Effector memory CD4-positive, alpha-beta T cell (primary cell): ENCODE measurements at regions not wholly inside any gene's neighbourhood (a gene's known extent, or its start where the extent isn't known, plus 50 kb on each side); places are given as distances from the start of the nearest gene placed in this dataset.

Experiments used
- DNase-seq, 3 donors: peaks; one replicate each; pipeline ENCODE4 v3.0.0-alpha.2; 2020
- H3K27ac ChIP-seq: 2 replicates; pipeline ENCODE4 v1.7.0; 2013; ENCODE audit warnings: mild to moderate bottlenecking, low read length, moderate library complexity; ENCODE audit not compliant: insufficient read depth, poor library complexity, severe bottlenecking
- H3K27me3 ChIP-seq: replicated peaks from 2 replicates; pipeline ENCODE4 v1.7.0; 2013; ENCODE audit warnings: mild to moderate bottlenecking, low read length; ENCODE audit not compliant: insufficient read depth, control insufficient read depth, poor library complexity, severe bottlenecking
- H3K36me3 ChIP-seq: 2 replicates; pipeline ENCODE4 v1.7.0; 2013; ENCODE audit warnings: mild to moderate bottlenecking, low read length, moderate library complexity; ENCODE audit not compliant: control insufficient read depth, insufficient read depth
- H3K4me1 ChIP-seq: 2 replicates; pipeline ENCODE4 v1.7.0; 2013; ENCODE audit warnings: low read length, mild to moderate bottlenecking; ENCODE audit not compliant: control insufficient read depth, insufficient read depth, poor library complexity, severe bottlenecking
- H3K4me3 ChIP-seq: 2 replicates; pipeline ENCODE4 v1.7.0; 2013; ENCODE audit warnings: low read length, low read depth, mild to moderate bottlenecking; ENCODE audit not compliant: insufficient read depth, poor library complexity, severe bottlenecking
- H3K9me3 ChIP-seq: 2 replicates; pipeline ENCODE4 v1.7.0; 2013; ENCODE audit warnings: mild to moderate bottlenecking, low read length, moderate library complexity; ENCODE audit not compliant: control insufficient read depth

GRCh38 chr11:116618461-116618860 is 154.3 kb downstream of the BUD13 start:
- Histone ChIP-seq H3K9me3 (no peaks in the 10 kb centered on the region), H3K36me3 (no peaks in the 10 kb centered on the region), H3K4me3 (no peak overlapping the region), H3K4me1 (no peaks in the 10 kb centered on the region), H3K27ac (no peak overlapping the region), H3K27me3 (no peaks in the 10 kb centered on the region)
- no peak for DNase-seq

GRCh38 chr11:116615211-116615865 is 157.4 kb downstream of the BUD13 start:
- H3K36me3 ChIP-seq, result no peaks in the 10 kb centered on the region
- H3K27me3 ChIP-seq, result no peaks in the 10 kb centered on the region
- no peaks in the 10 kb centered on the region for H3K4me1 ChIP-seq
- no peak overlapping the region for H3K4me3 ChIP-seq
- DNase-seq, result no peak
- H3K27ac ChIP-seq, result no peak overlapping the region
- no peaks in the 10 kb centered on the region for H3K9me3 ChIP-seq

- H3K27me3 ChIP-seq, result no peaks in the 10 kb centered on the region
- H3K4me1 ChIP-seq, result no peaks in the 10 kb centered on the region
- no peak for DNase-seq
- H3K36me3 ChIP-seq, result no peaks in the 10 kb centered on the region
- H3K4me3 ChIP-seq, result no peak overlapping the region
- no peaks in the 10 kb centered on the region for H3K9me3 ChIP-seq
- H3K27ac ChIP-seq, result no peak overlapping the region
Observed at GRCh38 chr11:116614306-116615210, 158.2 kb downstream of the BUD13 start.

GRCh38 chr11:116613206-116613875 is 159.4 kb downstream of the BUD13 start:
- Histone ChIP-seq H3K36me3 (no peaks in the 10 kb centered on the region), H3K9me3 (no peaks in the 10 kb centered on the region), H3K4me1 (no peaks in the 10 kb centered on the region), H3K27me3 (no peaks in the 10 kb centered on the region), H3K4me3 (no peak overlapping the region), H3K27ac (no peak overlapping the region)
- no peak for DNase-seq

- Histone ChIP-seq H3K27ac (no peak overlapping the region), H3K4me3 (no peak overlapping the region), H3K9me3 (no peaks in the 10 kb centered on the region), H3K4me1 (no peaks in the 10 kb centered on the region), H3K36me3 (no peaks in the 10 kb centered on the region), H3K27me3 (no peaks in the 10 kb centered on the region)
- DNase-seq, result no peak
Observed at GRCh38 chr11:116611998-116612620, 160.7 kb downstream of the BUD13 start.

- no peaks in the 10 kb centered on the region for H3K36me3 ChIP-seq
- no peak overlapping the region for H3K27ac ChIP-seq
- H3K9me3 ChIP-seq, result no peaks in the 10 kb centered on the region
- no peak for DNase-seq
- H3K4me3 ChIP-seq, result no peak overlapping the region
- H3K27me3 ChIP-seq, result no peaks in the 10 kb centered on the region
- H3K4me1 ChIP-seq, result no peaks in the 10 kb centered on the region
Observed at GRCh38 chr11:116610190-116610589, 162.6 kb downstream of the BUD13 start.

GRCh38 chr11:116607027-116607426 is 165.8 kb downstream of the BUD13 start:
- Histone ChIP-seq H3K9me3 (no peaks in the 10 kb centered on the region), H3K4me3 (no peak overlapping the region), H3K27ac (no peak overlapping the region), H3K4me1 (no peaks in the 10 kb centered on the region), H3K36me3 (no peaks in the 10 kb centered on the region), H3K27me3 (no peaks in the 10 kb centered on the region)
- DNase-seq, result no peak

GRCh38 chr11:116605543-116606459 is 167.0 kb downstream of the BUD13 start:
- Histone ChIP-seq H3K9me3 (no peaks in the 10 kb centered on the region), H3K27ac (no peak overlapping the region), H3K4me1 (no peaks in the 10 kb centered on the region), H3K36me3 (no peaks in the 10 kb centered on the region), H3K4me3 (no peak overlapping the region), H3K27me3 (no peaks in the 10 kb centered on the region)
- no peak for DNase-seq

- no peak for DNase-seq
- H3K4me1 ChIP-seq, result no peaks in the 10 kb centered on the region
Observed at GRCh38 chr11:116603728-116604323, 169.0 kb downstream of the BUD13 start.

More at GRCh38 chr11:116603728-116604323, 169.0 kb downstream of the BUD13 start:
- Histone ChIP-seq H3K36me3 (no peaks in the 10 kb centered on the region), H3K9me3 (no peaks in the 10 kb centered on the region), H3K4me3 (no peak overlapping the region), H3K27ac (no peak overlapping the region), H3K27me3 (no peaks in the 10 kb centered on the region)
